HL-60 (cell line): ENCODE measurements at regions not wholly inside any gene's neighbourhood (a gene's known extent, or its start where the extent isn't known, plus 50 kb on each side); places are given as distances from the start of the nearest gene placed in this dataset.

ENCODE experiments used
- GABPA ChIP-seq: IDR thresholded peaks from 2 replicates; pipeline ENCODE4 v1.6.1; 2012; ENCODE audit warnings: low read depth
- POLR2AphosphoS5 ChIP-seq: IDR thresholded peaks from 2 replicates; pipeline ENCODE4 v1.6.1; 2012; ENCODE audit warnings: low read depth
- REST ChIP-seq: IDR thresholded peaks from 2 replicates; pipeline ENCODE4 v1.6.1; 2012; ENCODE audit warnings: low read depth; ENCODE audit not compliant: insufficient replicate concordance
- TF ChIP-seq, protein P1 (sequence below): IDR thresholded peaks from one replicate; pipeline ENCODE4 v1.5.1; 2011; ENCODE audit warnings: low read length, control low read depth, inconsistent platforms; ENCODE audit not compliant: insufficient read depth

GRCh38 chr3:71903112-71903495 is 118.2 kb upstream of the PROK2 start:
- TF ChIP-seq, protein P1, sequence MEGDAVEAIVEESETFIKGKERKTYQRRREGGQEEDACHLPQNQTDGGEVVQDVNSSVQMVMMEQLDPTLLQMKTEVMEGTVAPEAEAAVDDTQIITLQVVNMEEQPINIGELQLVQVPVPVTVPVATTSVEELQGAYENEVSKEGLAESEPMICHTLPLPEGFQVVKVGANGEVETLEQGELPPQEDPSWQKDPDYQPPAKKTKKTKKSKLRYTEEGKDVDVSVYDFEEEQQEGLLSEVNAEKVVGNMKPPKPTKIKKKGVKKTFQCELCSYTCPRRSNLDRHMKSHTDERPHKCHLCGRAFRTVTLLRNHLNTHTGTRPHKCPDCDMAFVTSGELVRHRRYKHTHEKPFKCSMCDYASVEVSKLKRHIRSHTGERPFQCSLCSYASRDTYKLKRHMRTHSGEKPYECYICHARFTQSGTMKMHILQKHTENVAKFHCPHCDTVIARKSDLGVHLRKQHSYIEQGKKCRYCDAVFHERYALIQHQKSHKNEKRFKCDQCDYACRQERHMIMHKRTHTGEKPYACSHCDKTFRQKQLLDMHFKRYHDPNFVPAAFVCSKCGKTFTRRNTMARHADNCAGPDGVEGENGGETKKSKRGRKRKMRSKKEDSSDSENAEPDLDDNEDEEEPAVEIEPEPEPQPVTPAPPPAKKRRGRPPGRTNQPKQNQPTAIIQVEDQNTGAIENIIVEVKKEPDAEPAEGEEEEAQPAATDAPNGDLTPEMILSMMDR: no peak
- no peak for TF ChIP-seq REST
- no peak for TF ChIP-seq GABPA
- no peak for TF ChIP-seq POLR2AphosphoS5
